ENCODE measurements at regions not wholly inside any gene's neighbourhood (a gene's known extent, or its start where the extent isn't known, plus 50 kb on each side); places are given as distances from the start of the nearest gene placed in this dataset.
A peak's percentile ranks its signal among the peaks of the same experiment; 100 is the strongest.

DNA sequence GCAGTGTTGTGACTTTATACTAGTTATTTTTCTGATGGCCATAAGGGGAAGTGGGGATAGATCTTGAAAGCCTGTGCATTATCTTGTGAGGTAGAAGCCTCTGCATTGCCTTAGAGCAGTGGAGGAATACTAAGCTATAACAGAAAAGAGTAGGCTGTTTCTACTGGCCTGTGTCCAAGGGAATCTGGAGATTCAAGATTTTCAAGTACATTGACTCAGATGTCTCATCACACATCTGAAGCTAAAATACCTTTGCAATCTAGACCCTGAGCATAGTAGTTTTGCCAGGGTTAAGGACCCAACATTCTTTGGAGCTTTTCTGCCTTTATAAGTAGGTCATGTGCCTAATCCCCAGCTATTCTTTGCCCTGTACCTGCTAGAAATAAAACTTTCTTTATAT, 272.3 kb downstream of the TENT5A start:
- no peak for TF ChIP-seq POLR2A (IDR thresholded peaks at IDR 0.05)
- TF ChIP-seq, protein P1, sequence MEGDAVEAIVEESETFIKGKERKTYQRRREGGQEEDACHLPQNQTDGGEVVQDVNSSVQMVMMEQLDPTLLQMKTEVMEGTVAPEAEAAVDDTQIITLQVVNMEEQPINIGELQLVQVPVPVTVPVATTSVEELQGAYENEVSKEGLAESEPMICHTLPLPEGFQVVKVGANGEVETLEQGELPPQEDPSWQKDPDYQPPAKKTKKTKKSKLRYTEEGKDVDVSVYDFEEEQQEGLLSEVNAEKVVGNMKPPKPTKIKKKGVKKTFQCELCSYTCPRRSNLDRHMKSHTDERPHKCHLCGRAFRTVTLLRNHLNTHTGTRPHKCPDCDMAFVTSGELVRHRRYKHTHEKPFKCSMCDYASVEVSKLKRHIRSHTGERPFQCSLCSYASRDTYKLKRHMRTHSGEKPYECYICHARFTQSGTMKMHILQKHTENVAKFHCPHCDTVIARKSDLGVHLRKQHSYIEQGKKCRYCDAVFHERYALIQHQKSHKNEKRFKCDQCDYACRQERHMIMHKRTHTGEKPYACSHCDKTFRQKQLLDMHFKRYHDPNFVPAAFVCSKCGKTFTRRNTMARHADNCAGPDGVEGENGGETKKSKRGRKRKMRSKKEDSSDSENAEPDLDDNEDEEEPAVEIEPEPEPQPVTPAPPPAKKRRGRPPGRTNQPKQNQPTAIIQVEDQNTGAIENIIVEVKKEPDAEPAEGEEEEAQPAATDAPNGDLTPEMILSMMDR (IDR thresholded peaks at IDR 0.05 in 4 of 5, conservative IDR thresholded peaks at IDR 0.05 in 1 of 5): no peak
- intact Hi-C loops (cut with DNase I; ENCODE audit: low total_unique reads) (no loop called here), in situ Hi-C loops (cut with MboI; ENCODE audit: low sequenced_read_pairs in 4 of 4) (no loop called here)
- Histone ChIP-seq H3K27me3 (no peaks in the 10 kb centered on the region), H3K4me1 (no peaks in the 10 kb centered on the region), H3K4me3 (no peak overlapping the region), H3K9me3 (no peaks in the 10 kb centered on the region), H3K27ac (no peak overlapping the region), H3K36me3 (no peaks in the 10 kb centered on the region)
- DNase-seq (no peak), ATAC-seq (no peak)

GRCh38 chr6:81476881-81477280, 275.6 kb downstream of the TENT5A start:
- TF ChIP-seq, protein P1 (IDR thresholded peaks at IDR 0.05 in 4 of 5, conservative IDR thresholded peaks at IDR 0.05 in 1 of 5): no peak
- TF ChIP-seq POLR2A (IDR thresholded peaks at IDR 0.05): no peak
- in situ Hi-C loops (cut with MboI; ENCODE audit: low sequenced_read_pairs in 4 of 4) (no loop called here), intact Hi-C loops (cut with DNase I; ENCODE audit: low total_unique reads) (no loop called here)
- Histone ChIP-seq H3K27ac (no peak overlapping the region), H3K4me1 (no peaks in the 10 kb centered on the region), H3K9me3 (no peaks in the 10 kb centered on the region), H3K36me3 (no peaks in the 10 kb centered on the region), H3K27me3 (no peaks in the 10 kb centered on the region), H3K4me3 (no peak overlapping the region)
- ATAC-seq (no peak), DNase-seq (no peak)

DNA sequence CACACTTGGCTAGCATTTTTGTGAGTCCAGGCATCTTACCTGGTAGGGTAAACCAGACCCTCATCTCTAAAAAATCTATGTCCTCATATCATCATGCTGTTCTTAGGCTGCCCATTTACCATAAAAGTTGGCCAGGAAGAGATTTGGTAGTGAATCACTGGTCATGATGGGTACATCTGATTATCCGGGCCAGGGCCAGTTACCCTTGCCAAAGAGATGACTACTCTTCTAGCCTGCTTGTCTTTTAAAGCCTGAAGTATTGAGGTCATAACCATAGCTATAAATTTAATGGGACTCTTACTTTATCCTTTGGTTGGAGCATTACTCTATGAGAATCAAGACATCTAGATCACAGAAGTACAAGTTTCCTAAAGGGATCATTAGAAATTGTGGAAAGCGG, 276.8 kb downstream of the TENT5A start:
- TF ChIP-seq POLR2A (IDR thresholded peaks at IDR 0.05): no peak
- TF ChIP-seq, protein P1 (IDR thresholded peaks at IDR 0.05 in 4 of 5, conservative IDR thresholded peaks at IDR 0.05 in 1 of 5): no peak
- Histone ChIP-seq H3K9me3 (no peaks in the 10 kb centered on the region), H3K4me1 (no peaks in the 10 kb centered on the region), H3K4me3 (no peak overlapping the region), H3K27me3 (no peaks in the 10 kb centered on the region), H3K36me3 (no peaks in the 10 kb centered on the region), H3K27ac (no peak overlapping the region)
- intact Hi-C loops (cut with DNase I; ENCODE audit: low total_unique reads): no loop called here
- no peak for ATAC-seq
- DNase-seq: no peak
- in situ Hi-C loops (cut with MboI; ENCODE audit: low sequenced_read_pairs in 4 of 4): no loop called here

DNA sequence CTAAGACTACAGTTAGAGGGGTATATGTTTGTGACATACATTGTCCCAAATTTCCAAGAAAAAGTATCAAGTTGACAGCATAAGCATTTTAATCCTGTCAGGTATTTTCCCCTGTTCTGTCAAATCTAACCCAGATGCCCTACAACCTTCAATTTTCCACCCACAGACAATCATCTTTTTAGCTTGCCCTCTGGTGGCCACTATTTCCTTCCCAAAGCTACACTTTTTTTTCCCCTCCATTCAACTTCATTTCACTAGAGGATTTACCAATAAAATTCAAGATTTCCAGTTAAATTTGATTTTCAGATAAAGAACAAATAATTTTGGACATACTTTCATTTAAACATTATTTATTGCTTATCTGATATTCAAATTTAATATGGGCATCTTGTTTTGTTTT, 286.6 kb downstream of the TENT5A start:
- no peak overlapping the region for H3K27ac ChIP-seq
- H3K36me3 ChIP-seq: no peaks in the 10 kb centered on the region
- intact Hi-C loops (cut with DNase I; ENCODE audit: low total_unique reads) (no loop called here), in situ Hi-C loops (cut with MboI; ENCODE audit: low sequenced_read_pairs in 4 of 4) (no loop called here)
- H3K4me1 ChIP-seq: no peaks in the 10 kb centered on the region
- no peak for DNase-seq
- no peak for ATAC-seq
- no peaks in the 10 kb centered on the region for H3K9me3 ChIP-seq
- H3K27me3 ChIP-seq: no peaks in the 10 kb centered on the region
- TF ChIP-seq, protein P1 (IDR thresholded peaks at IDR 0.05 in 4 of 5, conservative IDR thresholded peaks at IDR 0.05 in 1 of 5): peak in 2 of 5 experiments; percentile 8 to 33
- no peak for TF ChIP-seq POLR2A (IDR thresholded peaks at IDR 0.05)
- no peak overlapping the region for H3K4me3 ChIP-seq

DNA sequence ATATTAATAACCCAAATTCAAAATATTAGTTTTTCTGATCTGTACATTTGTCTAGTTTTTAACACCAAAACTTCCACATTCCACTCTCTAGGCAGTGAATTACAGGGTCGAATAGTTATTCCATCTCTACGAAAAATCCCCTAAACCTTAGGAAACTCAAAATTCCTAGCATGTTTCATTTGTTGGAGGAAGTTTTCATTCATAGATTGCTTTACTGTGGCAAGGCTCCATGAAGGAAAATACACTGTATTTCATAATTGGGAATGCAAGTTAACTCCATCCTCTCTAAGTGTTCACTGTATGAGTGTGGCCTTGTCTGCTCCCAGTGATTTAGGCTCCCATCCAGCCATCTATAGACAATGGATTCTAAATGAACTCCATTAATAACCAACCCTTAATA, 296.1 kb downstream of the TENT5A start:
- Histone ChIP-seq H3K9me3 (no peaks in the 10 kb centered on the region), H3K36me3 (no peaks in the 10 kb centered on the region), H3K27me3 (no peaks in the 10 kb centered on the region), H3K4me3 (no peak overlapping the region), H3K27ac (no peak overlapping the region), H3K4me1 (no peaks in the 10 kb centered on the region)
- intact Hi-C loops (cut with DNase I; ENCODE audit: low total_unique reads) (no loop called here), in situ Hi-C loops (cut with MboI; ENCODE audit: low sequenced_read_pairs in 4 of 4) (no loop called here)
- ATAC-seq: no peak
- DNase-seq: no peak
- no peak for TF ChIP-seq POLR2A (IDR thresholded peaks at IDR 0.05)
- TF ChIP-seq, protein P1 (IDR thresholded peaks at IDR 0.05 in 4 of 5, conservative IDR thresholded peaks at IDR 0.05 in 1 of 5): no peak

Measured in gastrocnemius medialis (tissue), 4 donors.